ENCODE measurements at regions not wholly inside any gene's neighbourhood (a gene's known extent, or its start where the extent isn't known, plus 50 kb on each side); places are given as distances from the start of the nearest gene placed in this dataset.

DNA sequence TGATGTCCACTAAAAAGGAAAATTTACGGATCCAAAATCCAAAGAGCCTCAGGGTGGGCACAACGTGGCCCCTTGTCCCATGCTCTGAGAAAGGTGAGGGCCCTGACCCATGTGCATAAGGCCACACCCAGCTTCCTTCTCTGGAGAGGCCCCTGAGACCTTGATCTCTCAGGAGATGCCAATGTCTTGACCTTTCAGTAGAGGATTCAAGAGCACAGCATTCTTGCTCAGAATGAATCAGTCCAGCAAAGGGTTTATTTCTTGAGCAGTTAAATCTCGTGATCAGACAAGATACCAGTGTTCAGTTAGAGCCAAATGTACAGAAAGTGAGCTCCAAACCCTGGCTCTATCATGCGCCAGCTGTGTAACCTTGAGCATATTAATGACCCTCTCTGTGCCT is 115.9 kb upstream of the DAPK1 start:
- TF ChIP-seq, protein P1, sequence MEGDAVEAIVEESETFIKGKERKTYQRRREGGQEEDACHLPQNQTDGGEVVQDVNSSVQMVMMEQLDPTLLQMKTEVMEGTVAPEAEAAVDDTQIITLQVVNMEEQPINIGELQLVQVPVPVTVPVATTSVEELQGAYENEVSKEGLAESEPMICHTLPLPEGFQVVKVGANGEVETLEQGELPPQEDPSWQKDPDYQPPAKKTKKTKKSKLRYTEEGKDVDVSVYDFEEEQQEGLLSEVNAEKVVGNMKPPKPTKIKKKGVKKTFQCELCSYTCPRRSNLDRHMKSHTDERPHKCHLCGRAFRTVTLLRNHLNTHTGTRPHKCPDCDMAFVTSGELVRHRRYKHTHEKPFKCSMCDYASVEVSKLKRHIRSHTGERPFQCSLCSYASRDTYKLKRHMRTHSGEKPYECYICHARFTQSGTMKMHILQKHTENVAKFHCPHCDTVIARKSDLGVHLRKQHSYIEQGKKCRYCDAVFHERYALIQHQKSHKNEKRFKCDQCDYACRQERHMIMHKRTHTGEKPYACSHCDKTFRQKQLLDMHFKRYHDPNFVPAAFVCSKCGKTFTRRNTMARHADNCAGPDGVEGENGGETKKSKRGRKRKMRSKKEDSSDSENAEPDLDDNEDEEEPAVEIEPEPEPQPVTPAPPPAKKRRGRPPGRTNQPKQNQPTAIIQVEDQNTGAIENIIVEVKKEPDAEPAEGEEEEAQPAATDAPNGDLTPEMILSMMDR (conservative IDR thresholded peaks at IDR 0.05; ENCODE audit: low read depth, low read length): no peak
- TF ChIP-seq EZH2 (IDR thresholded peaks at IDR 0.05; ENCODE audit: low read length, unreplicated experiment) (no peak), EZH2phosphoT487 (IDR thresholded peaks at IDR 0.05; ENCODE audit: borderline replicate concordance, low read length) (no peak)

Data from PC-3 (cell line).